ENCODE measurements at regions not wholly inside any gene's neighbourhood (a gene's known extent, or its start where the extent isn't known, plus 50 kb on each side); places are given as distances from the start of the nearest gene placed in this dataset.

DNA sequence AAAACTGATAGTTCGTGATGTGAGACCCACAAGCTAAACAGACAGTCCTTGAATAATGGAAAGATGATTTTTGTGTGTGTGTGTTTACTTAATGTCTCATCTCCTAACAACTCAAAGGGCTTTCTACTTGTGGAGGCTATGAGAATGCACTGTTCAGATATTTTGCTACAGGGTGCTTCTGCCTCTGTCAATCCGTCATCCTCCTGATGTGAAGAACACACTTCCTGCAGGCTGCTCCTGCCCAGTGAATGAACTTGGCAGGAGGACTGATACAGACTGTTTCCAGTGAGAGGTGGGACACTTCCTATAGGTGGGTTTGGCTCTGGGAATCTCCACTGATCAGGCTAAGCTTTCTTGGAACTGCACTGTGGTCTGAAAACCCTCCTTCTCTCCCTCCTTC is 168.4 kb upstream of the STARD13 start:
- Histone ChIP-seq H3K14ac (replicated peaks; ENCODE audit: low read depth, low read length) (peak overlapping the region; percentile 26; the same call in 1 of the 2 replicates), H4K8ac (ENCODE audit: low read depth in 2 of 2, low read length in 2 of 2) (0 out of 4 replicates have a peak overlapping the region, but pooled peaks of 1 of the 2 experiments have one; percentile 4), H2AK9ac (replicated peaks; ENCODE audit: low read depth, low read length, poor library complexity) (no peak overlapping the region), H4K91ac (ENCODE audit: insufficient read depth, low read depth, low read length) (no peak overlapping the region), H3K4me3 (ENCODE audit: insufficient read depth, low read depth, low read length) (no peak overlapping the region), H2AFZ (replicated peaks; ENCODE audit: low read length, poor library complexity) (peak overlapping the region; percentile 16), H3K4ac (ENCODE audit: low read depth, low read length) (no peak overlapping the region), H3K23ac (ENCODE audit: low read depth, low read length) (0 out of 2 replicates have a peak overlapping the region, but pooled peaks have one; percentile 20), H4K20me1 (ENCODE audit: insufficient read depth, low read length) (no peaks in the 10 kb centered on the region), H3K9ac (ENCODE audit: low read depth, low read length) (no peak overlapping the region), H3K9me3 (ENCODE audit: control insufficient read depth, insufficient read depth, low read length) (peaks cover 2% of the 10 kb centered on the region; the same call in 1 of the 2 replicates), H2BK5ac (ENCODE audit: low read depth, low read length, poor library complexity, severe bottlenecking) (no peak overlapping the region), H3K18ac (ENCODE audit: low read depth, low read length) (no peak overlapping the region), H3K79me1 (ENCODE audit: low read depth in 1 of 2, low read length in 2 of 2) (no peaks in the 10 kb centered on the region), H2BK15ac (ENCODE audit: low read depth, low read length) (no peak overlapping the region), H3K56ac (ENCODE audit: extremely low read depth, insufficient read depth, low read length) (no peak overlapping the region), H2BK20ac (ENCODE audit: low read depth, low read length) (no peak overlapping the region), H3K27ac (ENCODE audit: insufficient read depth, low read length) (no peak overlapping the region), H3K4me1 (ENCODE audit: control insufficient read depth, insufficient read depth, low read length) (peaks cover 4% of the 10 kb centered on the region; the same call in 1 of the 2 replicates), H3K36me3 (ENCODE audit: control insufficient read depth, insufficient read depth, low read length) (no peaks in the 10 kb centered on the region), H4K5ac (ENCODE audit: low read depth, low read length) (no peak overlapping the region; the same call in 1 of the 2 replicates), H3K4me2 (ENCODE audit: low read depth, low read length) (no peak overlapping the region), H2BK120ac (ENCODE audit: low read depth, low read length) (no peak overlapping the region), H3K27me3 (ENCODE audit: control insufficient read depth, insufficient read depth, low read length) (no peaks in the 10 kb centered on the region), H2AK5ac (ENCODE audit: low read depth, low read length) (no peak overlapping the region), H3K9me1 (ENCODE audit: insufficient read depth, low read length) (no peaks in the 10 kb centered on the region)
- dilution Hi-C loops (cut with HindIII; ENCODE audit: low sequenced_read_pairs, unreplicated experiment) (no loop called here), intact Hi-C loops (cut with micrococcal nuclease) (no loop called here), in situ Hi-C loops (cut with MboI; ENCODE audit: low sequenced_read_pairs) (no loop called here)
- no CpG with 5 or more reads among the region's 2 CpGs for WGBS, 2 experiments (ENCODE audit: extremely low coverage in 2 of 2, insufficient read length in 1 of 2)
- peak; percentile 34 for DNase-seq
- ChIA-PET CTCF (no interaction called here), POLR2A (ENCODE audit: unreplicated experiment) (no interaction called here)
- TF ChIP-seq RCOR1 (IDR thresholded peaks at IDR 0.05; ENCODE audit: insufficient replicate concordance, low read length) (no peak), MAFK (IDR thresholded peaks at IDR 0.05; ENCODE audit: low read depth, low read length) (no peak), CHD1 (IDR thresholded peaks at IDR 0.05; ENCODE audit: low read depth, low read length) (no peak), BHLHE40 (IDR thresholded peaks at IDR 0.05; ENCODE audit: low read depth, low read length) (no peak), CEBPB (IDR thresholded peaks at IDR 0.05; ENCODE audit: low read depth, low read length) (no peak), CTCF (conservative IDR thresholded peaks at IDR 0.05; ENCODE audit: low read depth, low read length) (no peak), POLR2A (IDR thresholded peaks at IDR 0.05; ENCODE audit: low read depth, low read length) (no peak), MAZ (IDR thresholded peaks at IDR 0.05; ENCODE audit: borderline replicate concordance, low read depth, low read length) (no peak), MXI1 (IDR thresholded peaks at IDR 0.05; ENCODE audit: borderline replicate concordance, low read depth, low read length) (no peak)
- TF ChIP-seq, protein P1, sequence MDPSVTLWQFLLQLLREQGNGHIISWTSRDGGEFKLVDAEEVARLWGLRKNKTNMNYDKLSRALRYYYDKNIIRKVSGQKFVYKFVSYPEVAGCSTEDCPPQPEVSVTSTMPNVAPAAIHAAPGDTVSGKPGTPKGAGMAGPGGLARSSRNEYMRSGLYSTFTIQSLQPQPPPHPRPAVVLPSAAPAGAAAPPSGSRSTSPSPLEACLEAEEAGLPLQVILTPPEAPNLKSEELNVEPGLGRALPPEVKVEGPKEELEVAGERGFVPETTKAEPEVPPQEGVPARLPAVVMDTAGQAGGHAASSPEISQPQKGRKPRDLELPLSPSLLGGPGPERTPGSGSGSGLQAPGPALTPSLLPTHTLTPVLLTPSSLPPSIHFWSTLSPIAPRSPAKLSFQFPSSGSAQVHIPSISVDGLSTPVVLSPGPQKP (IDR thresholded peaks at IDR 0.05; ENCODE audit: borderline replicate concordance, low read depth, low read length) = no peak
- no TSS peak for BruUV-seq (replicated peaks)
- ATAC-seq (ENCODE audit: low read depth) = peak; percentile 29; the same call in 1 of the 2 replicates

All from IMR-90 (cell line).